DND-41 (cell line): ENCODE measurements at regions not wholly inside any gene's neighbourhood (a gene's known extent, or its start where the extent isn't known, plus 50 kb on each side); places are given as distances from the start of the nearest gene placed in this dataset.

Experiments
- ATAC-seq: fragments of 200-7000 bp; cut with Tn5 transposase; 3 replicates; pipeline ENCODE4 v1.9.1; 2021; ENCODE audit warnings: low read depth; ENCODE audit not compliant: insufficient read depth
- DNase-seq: peaks from one replicate; pipeline ENCODE4 v3.0.0-alpha.2; 2020
- H2AFZ ChIP-seq: 2 replicates; pipeline ENCODE4 v1.6.0; 2012; ENCODE audit warnings: low read depth, low read length
- H3K27ac ChIP-seq: 2 replicates; pipeline ENCODE4 v1.5.1; 2012; ENCODE audit warnings: low read length, inconsistent platforms
- H3K27me3 ChIP-seq: fragments of 200-600 bp; sonication (generic); 2 replicates; pipeline ENCODE4 v1.6.0; 2012; ENCODE audit warnings: low read length, mild to moderate bottlenecking, inconsistent platforms; ENCODE audit not compliant: insufficient read depth, poor library complexity
- H3K36me3 ChIP-seq: 2 replicates; pipeline ENCODE4 v1.5.1; 2012; ENCODE audit warnings: low read length, inconsistent platforms; ENCODE audit not compliant: insufficient read depth
- H3K4me1 ChIP-seq: 2 replicates; pipeline ENCODE4 v1.5.1; 2012; ENCODE audit warnings: mild to moderate bottlenecking, low read length; ENCODE audit not compliant: insufficient read depth
- H3K4me2 ChIP-seq: 2 replicates; pipeline ENCODE4 v1.6.0; 2012; ENCODE audit warnings: mild to moderate bottlenecking, moderate library complexity, low read length, inconsistent platforms; ENCODE audit not compliant: insufficient read depth
- H3K4me3 ChIP-seq, 2 experiments: fragments of 200-600 bp in 1 of 2; shearing (Covaris generic) in 1 of 2; 2 replicates each; pipeline ENCODE4 v1.5.1; 2012 to 2016; ENCODE audit warnings: inconsistent platforms in 2 of 2, low read length in 2 of 2, mild to moderate bottlenecking in 2 of 2, low read depth in 1 of 2, moderate library complexity in 1 of 2
- H3K79me2 ChIP-seq: 2 replicates; pipeline ENCODE4 v1.6.0; 2012; ENCODE audit warnings: low read length, inconsistent platforms; ENCODE audit not compliant: insufficient read depth
- H3K9ac ChIP-seq: 2 replicates; pipeline ENCODE4 v1.6.0; 2012; ENCODE audit warnings: low read depth, mild to moderate bottlenecking, inconsistent platforms, low read length, moderate library complexity
- H3K9me3 ChIP-seq: 2 replicates; pipeline ENCODE4 v1.5.1; 2012; ENCODE audit warnings: low read length, moderate library complexity, mild to moderate bottlenecking, inconsistent platforms; ENCODE audit not compliant: insufficient read depth, severe bottlenecking
- H4K20me1 ChIP-seq: 2 replicates; pipeline ENCODE4 v1.6.0; 2012; ENCODE audit warnings: low read length; ENCODE audit not compliant: insufficient read depth
- CTCF ChIP-seq: IDR thresholded peaks from 2 replicates; pipeline ENCODE4 v1.5.1; 2012; ENCODE audit warnings: borderline replicate concordance, low read length, moderate library complexity, mild to moderate bottlenecking; ENCODE audit not compliant: poor library complexity, severe bottlenecking; ENCODE audit errors: extremely low read depth
- EZH2 ChIP-seq: IDR thresholded peaks from 3 replicates; pipeline ENCODE4 v1.6.1; 2012; ENCODE audit warnings: borderline replicate concordance, low read depth, mild to moderate bottlenecking, moderate library complexity, low read length, inconsistent platforms; ENCODE audit not compliant: severe bottlenecking

- H3K4me2 ChIP-seq: no peak overlapping the region
- H2AFZ ChIP-seq: no peak overlapping the region
- no peaks in the 10 kb centered on the region for H3K79me2 ChIP-seq
- H3K9me3 ChIP-seq: peaks cover 21% of the 10 kb centered on the region
- H3K27ac ChIP-seq: no peak overlapping the region
- no peaks in the 10 kb centered on the region for H3K27me3 ChIP-seq
- H3K4me3 ChIP-seq: no peak overlapping the region
- H3K9ac ChIP-seq: no peak overlapping the region
- no peaks in the 10 kb centered on the region for H3K36me3 ChIP-seq
- no peaks in the 10 kb centered on the region for H4K20me1 ChIP-seq
- ATAC-seq: no peak
- H3K4me1 ChIP-seq: no peaks in the 10 kb centered on the region
- no peak for DNase-seq
- TF ChIP-seq CTCF (no peak), EZH2 (no peak)
Observed at GRCh38 chr22:47587361-47587760, 824.9 kb downstream of the TBC1D22A start.

- ATAC-seq: no peak
- no peaks in the 10 kb centered on the region for H3K79me2 ChIP-seq
- no peak overlapping the region for H3K4me2 ChIP-seq
Observed at GRCh38 chr22:47586946-47587345, 824.5 kb downstream of the TBC1D22A start.

GRCh38 chr22:47586038-47586437 lies 823.6 kb downstream of the TBC1D22A start:
- no peak for ATAC-seq

More at GRCh38 chr22:47586946-47587345, 824.5 kb downstream of the TBC1D22A start:
- no peaks in the 10 kb centered on the region for H3K36me3 ChIP-seq
- H3K9ac ChIP-seq: no peak overlapping the region
- H4K20me1 ChIP-seq: no peaks in the 10 kb centered on the region
- H3K9me3 ChIP-seq: peaks cover 25% of the 10 kb centered on the region
- no peaks in the 10 kb centered on the region for H3K4me1 ChIP-seq
- no peak for DNase-seq
- no peak overlapping the region for H3K4me3 ChIP-seq
- H3K27ac ChIP-seq: no peak overlapping the region
- no peak overlapping the region for H2AFZ ChIP-seq
- no peak for TF ChIP-seq EZH2
- TF ChIP-seq CTCF: no peak
- no peaks in the 10 kb centered on the region for H3K27me3 ChIP-seq

More at GRCh38 chr22:47586038-47586437, 823.6 kb downstream of the TBC1D22A start:
- H3K4me2 ChIP-seq: no peak overlapping the region
- H3K4me1 ChIP-seq: no peaks in the 10 kb centered on the region
- H3K9me3 ChIP-seq: peaks cover 30% of the 10 kb centered on the region
- no peaks in the 10 kb centered on the region for H4K20me1 ChIP-seq
- H3K27ac ChIP-seq: no peak overlapping the region
- no peaks in the 10 kb centered on the region for H3K79me2 ChIP-seq
- no peak for TF ChIP-seq EZH2
- TF ChIP-seq CTCF: no peak
- no peak overlapping the region for H3K9ac ChIP-seq
- H2AFZ ChIP-seq: no peak overlapping the region
- H3K27me3 ChIP-seq: no peaks in the 10 kb centered on the region
- no peak for DNase-seq
- H3K4me3 ChIP-seq: no peak overlapping the region
- H3K36me3 ChIP-seq: no peaks in the 10 kb centered on the region
